K562 (cell line): ENCODE measurements at regions not wholly inside any gene's neighbourhood (a gene's known extent, or its start where the extent isn't known, plus 50 kb on each side); places are given as distances from the start of the nearest gene placed in this dataset.

Source experiments
- ELF4 ChIP-seq: fragments of 450-650 bp; formaldehyde crosslinking; IDR thresholded peaks from 2 replicates; pipeline ENCODE4 v1.4.0; 2022; ENCODE audit warnings: missing genetic modification characterization
- EZH2 ChIP-seq: IDR thresholded peaks from 2 replicates; pipeline ENCODE4 v1.6.1; 2012; ENCODE audit warnings: low read depth, mild to moderate bottlenecking, inconsistent platforms, low read length, borderline replicate concordance
- FOXJ3 ChIP-seq: sonication (generic); formaldehyde crosslinking; IDR thresholded peaks from 2 replicates; pipeline ENCODE4 v1.4.0; 2020; ENCODE audit warnings: mild to moderate bottlenecking, missing genetic modification reagents
- HNRNPL ChIP-seq: fragments of 200-400 bp; formaldehyde crosslinking; IDR thresholded peaks from 2 replicates; pipeline ENCODE4 v1.6.1; 2017; ENCODE audit warnings: low read depth, mild to moderate bottlenecking, low read length
- IRF9 ChIP-seq: fragments of 450-650 bp; IDR thresholded peaks from 2 replicates; pipeline ENCODE4 v1.6.1; 2016; ENCODE audit warnings: missing biosample characterization, missing genetic modification characterization
- KAT2B ChIP-seq: IDR thresholded peaks from one replicate; pipeline ENCODE4 v1.6.1; 2012; ENCODE audit warnings: low read depth, mild to moderate bottlenecking, control low read depth, inconsistent platforms, low read length, moderate library complexity
- MBD1 ChIP-seq: fragments of 250-450 bp; sonication (Bioruptor Pico); IDR thresholded peaks from 2 replicates; pipeline ENCODE4 v1.8.0; 2022; ENCODE audit warnings: inconsistent platforms
- POLR2A ChIP-seq: fragments of 450-650 bp; conservative IDR thresholded peaks from 2 replicates; pipeline ENCODE4 v1.6.1; 2016
- TAF1 ChIP-seq: IDR thresholded peaks from 2 replicates; pipeline ENCODE4 v1.6.1; 2011; ENCODE audit warnings: mild to moderate bottlenecking, low read length, moderate library complexity; ENCODE audit not compliant: insufficient read depth, control insufficient read depth, severe bottlenecking; ENCODE audit errors: extremely low read depth
- ZNF12 ChIP-seq: sonication (generic); formaldehyde crosslinking; IDR thresholded peaks from 2 replicates; pipeline ENCODE4 v1.4.0; 2020; ENCODE audit warnings: mild to moderate bottlenecking, missing genetic modification reagents
- ZSCAN29 ChIP-seq: fragments of 450-650 bp; IDR thresholded peaks from 2 replicates; pipeline ENCODE4 v1.6.1; 2017
- TF ChIP-seq, protein P1 (sequence below), 2 experiments: fragments of 450-650 bp in 1 of 2; sonication (generic) in 1 of 2; formaldehyde crosslinking; conservative IDR thresholded peaks; 2 replicates each; pipeline versions ENCODE4 v1.4.0 to v1.8.1; 2020 to 2022; ENCODE audit warnings: mild to moderate bottlenecking in 1 of 2, missing genetic modification reagents in 1 of 2
- TF ChIP-seq, protein P2 (sequence below), 3 experiments: IDR thresholded peaks in 2 of 3; conservative IDR thresholded peaks in 1 of 3; 2 replicates each; pipeline ENCODE4 v1.5.1; 2011 to 2012; ENCODE audit warnings: low read length in 3 of 3, mild to moderate bottlenecking in 3 of 3, control low read depth in 2 of 3, improper control_type of control experiment in 1 of 3, inconsistent platforms in 1 of 3, low read depth in 1 of 3, mixed read lengths in 1 of 3, moderate library complexity in 1 of 3; ENCODE audit not compliant: insufficient read depth in 2 of 3

DNA sequence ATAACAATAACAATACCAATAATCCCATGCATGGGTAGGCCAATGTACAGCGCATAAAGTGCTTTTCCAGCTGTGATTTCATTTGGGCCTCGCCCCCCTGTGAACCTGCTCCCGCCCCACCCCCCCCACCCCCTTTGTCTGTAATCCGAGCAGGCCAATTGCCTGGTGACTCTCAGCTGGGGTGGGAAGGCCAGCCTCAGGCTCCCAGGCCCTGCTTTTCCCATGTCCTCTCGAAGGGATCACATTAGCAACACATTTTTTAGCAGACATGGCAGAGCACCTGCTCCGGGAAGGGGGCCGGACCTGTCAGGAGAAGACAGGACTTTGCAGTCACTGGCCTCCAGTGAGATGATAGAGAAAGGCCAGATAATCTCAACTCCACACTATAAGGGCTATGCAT is 439.3 kb downstream of the RPS24 start:
- TF ChIP-seq HNRNPL: no peak
- no peak for TF ChIP-seq IRF9 (tag)
- TF ChIP-seq, protein P1, sequence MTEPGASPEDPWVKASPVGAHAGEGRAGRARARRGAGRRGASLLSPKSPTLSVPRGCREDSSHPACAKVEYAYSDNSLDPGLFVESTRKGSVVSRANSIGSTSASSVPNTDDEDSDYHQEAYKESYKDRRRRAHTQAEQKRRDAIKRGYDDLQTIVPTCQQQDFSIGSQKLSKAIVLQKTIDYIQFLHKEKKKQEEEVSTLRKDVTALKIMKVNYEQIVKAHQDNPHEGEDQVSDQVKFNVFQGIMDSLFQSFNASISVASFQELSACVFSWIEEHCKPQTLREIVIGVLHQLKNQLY (CRISPR knock-in tag; conservative IDR thresholded peaks at IDR 0.05): no peak
- TF ChIP-seq, protein P2, sequence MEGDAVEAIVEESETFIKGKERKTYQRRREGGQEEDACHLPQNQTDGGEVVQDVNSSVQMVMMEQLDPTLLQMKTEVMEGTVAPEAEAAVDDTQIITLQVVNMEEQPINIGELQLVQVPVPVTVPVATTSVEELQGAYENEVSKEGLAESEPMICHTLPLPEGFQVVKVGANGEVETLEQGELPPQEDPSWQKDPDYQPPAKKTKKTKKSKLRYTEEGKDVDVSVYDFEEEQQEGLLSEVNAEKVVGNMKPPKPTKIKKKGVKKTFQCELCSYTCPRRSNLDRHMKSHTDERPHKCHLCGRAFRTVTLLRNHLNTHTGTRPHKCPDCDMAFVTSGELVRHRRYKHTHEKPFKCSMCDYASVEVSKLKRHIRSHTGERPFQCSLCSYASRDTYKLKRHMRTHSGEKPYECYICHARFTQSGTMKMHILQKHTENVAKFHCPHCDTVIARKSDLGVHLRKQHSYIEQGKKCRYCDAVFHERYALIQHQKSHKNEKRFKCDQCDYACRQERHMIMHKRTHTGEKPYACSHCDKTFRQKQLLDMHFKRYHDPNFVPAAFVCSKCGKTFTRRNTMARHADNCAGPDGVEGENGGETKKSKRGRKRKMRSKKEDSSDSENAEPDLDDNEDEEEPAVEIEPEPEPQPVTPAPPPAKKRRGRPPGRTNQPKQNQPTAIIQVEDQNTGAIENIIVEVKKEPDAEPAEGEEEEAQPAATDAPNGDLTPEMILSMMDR (IDR thresholded peaks at IDR 0.05 in 2 of 3, conservative IDR thresholded peaks at IDR 0.05 in 1 of 3; ENCODE audit: insufficient read depth in 2 of 3, low read depth in 1 of 3, low read length in 3 of 3): no peak
- no peak for TF ChIP-seq ZNF12 (CRISPR knock-in tag)
- TF ChIP-seq FOXJ3 (CRISPR knock-in tag): no peak
- no peak for TF ChIP-seq ZSCAN29
- TF ChIP-seq ELF4 (CRISPR knock-in tag): no peak
- TF ChIP-seq MBD1: no peak
- no peak for TF ChIP-seq POLR2A
- no peak for TF ChIP-seq TAF1
- TF ChIP-seq KAT2B: no peak
- no peak for TF ChIP-seq EZH2
